ENCODE measurements at regions not wholly inside any gene's neighbourhood (a gene's known extent, or its start where the extent isn't known, plus 50 kb on each side); places are given as distances from the start of the nearest gene placed in this dataset.
A peak's percentile ranks its signal among the peaks of the same experiment; 100 is the strongest.

- TF ChIP-seq CTCF (IDR thresholded peaks at IDR 0.05) (peak; percentile 44), ZFX (IDR thresholded peaks at IDR 0.05; ENCODE audit: borderline replicate concordance) (no peak)
Observed at GRCh38 chr4:129929052-129929451, 833.1 kb downstream of the C4orf33 start.
